ENCODE measurements at regions not wholly inside any gene's neighbourhood (a gene's known extent, or its start where the extent isn't known, plus 50 kb on each side); places are given as distances from the start of the nearest gene placed in this dataset.

DNA sequence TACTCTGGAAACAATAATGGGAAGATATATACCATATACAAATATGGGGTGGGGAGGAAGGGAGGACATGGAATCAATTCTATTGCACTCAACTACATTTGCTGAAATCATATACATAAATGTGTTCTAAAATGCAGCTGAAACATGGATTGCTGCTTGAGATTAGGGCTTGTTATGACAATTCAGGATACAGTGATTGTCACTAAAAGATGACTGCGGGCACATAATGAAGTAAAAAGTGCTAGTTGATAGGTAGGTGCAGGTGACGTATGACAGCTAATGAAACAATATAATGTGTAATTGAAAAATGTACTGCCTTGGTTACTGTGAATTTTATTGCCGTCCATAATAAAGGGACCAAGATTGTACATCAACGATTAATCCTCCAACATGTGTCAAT, 1062.1 kb upstream of the FANCL start:
- WGBS (ENCODE audit: insufficient coverage), result 100% methylated on average over 3 of the region's 4 CpGs
- ATAC-seq (ENCODE audit: low read depth) (no peak), DNase-seq (no peak)
- no peaks in the 10 kb centered on the region for H3K27me3 ChIP-seq (replicated peaks in 1 of 4; ENCODE audit: control extremely low read depth in 1 of 4, control insufficient read depth in 3 of 4, insufficient read depth in 4 of 4, low read length in 3 of 4)
- ChIA-PET CTCF (interaction anchor here (1.6 to 4.5 kb wide), 4 partner anchors 1247 to 1279 kb away, joined by 5 to 42 read pairs (median 19); no protein-coding TSS in a partner anchor), POLR2A (no interaction called here)
- H2AFZ ChIP-seq (ENCODE audit: insufficient read depth, low read depth, low read length, poor library complexity, severe bottlenecking), result no peak overlapping the region
- intact Hi-C loops (cut with micrococcal nuclease), result loop anchor here (2.0 to 10.0 kb wide), 3 partner anchors 271 to 1372 kb away; no protein-coding TSS in a partner anchor
- H3K27ac ChIP-seq (ENCODE audit: low read length in 2 of 2), result no peak overlapping the region
- no peak overlapping the region for H3K9ac ChIP-seq (ENCODE audit: low read length)
- H3K27me3 Mint-ChIP-seq, result peaks cover 2% of the 10 kb centered on the region
- no peaks in the 10 kb centered on the region for H3K9me3 ChIP-seq (ENCODE audit: control extremely low read depth in 1 of 3, control insufficient read depth in 2 of 3, insufficient read depth in 1 of 3, low read length in 2 of 3)
- no peaks in the 10 kb centered on the region for H3K4me1 ChIP-seq (ENCODE audit: control insufficient read depth in 2 of 2, insufficient read depth in 2 of 2, low read length in 2 of 2)
- H3K4me2 ChIP-seq (replicated peaks; ENCODE audit: low read depth, low read length, poor library complexity, severe bottlenecking), result no peak overlapping the region
- no peak for TF ChIP-seq CTCF (IDR thresholded peaks at IDR 0.05)
- no peak for TF ChIP-seq EZH2 (IDR thresholded peaks at IDR 0.05; ENCODE audit: borderline replicate concordance, insufficient read depth, low read depth, low read length, poor library complexity, severe bottlenecking)
- no peaks in the 10 kb centered on the region for H3K4me1 Mint-ChIP-seq
- no peaks in the 10 kb centered on the region for H3K36me3 ChIP-seq (replicated peaks in 1 of 2; ENCODE audit: control extremely low read depth in 1 of 2, control insufficient read depth in 1 of 2, extremely low read depth in 1 of 2, insufficient read depth in 2 of 2, low read length in 1 of 2)
- H3K79me2 ChIP-seq (ENCODE audit: control insufficient read depth, insufficient read depth, low read length), result no peaks in the 10 kb centered on the region
- H3K4me3 Mint-ChIP-seq, result no peak overlapping the region
- H3K27ac Mint-ChIP-seq, result no peak overlapping the region
- H3K9me3 Mint-ChIP-seq (ENCODE audit: insufficient read depth), result no peaks in the 10 kb centered on the region
- no peaks in the 10 kb centered on the region for H4K20me1 ChIP-seq (ENCODE audit: control insufficient read depth, insufficient read depth, low read length, poor library complexity, severe bottlenecking)
- H3K4me3 ChIP-seq (ENCODE audit: control extremely low read depth in 1 of 5, extremely low read depth in 1 of 5, insufficient read depth in 1 of 5, low read depth in 2 of 5, low read length in 4 of 5), result no peak overlapping the region

DNA sequence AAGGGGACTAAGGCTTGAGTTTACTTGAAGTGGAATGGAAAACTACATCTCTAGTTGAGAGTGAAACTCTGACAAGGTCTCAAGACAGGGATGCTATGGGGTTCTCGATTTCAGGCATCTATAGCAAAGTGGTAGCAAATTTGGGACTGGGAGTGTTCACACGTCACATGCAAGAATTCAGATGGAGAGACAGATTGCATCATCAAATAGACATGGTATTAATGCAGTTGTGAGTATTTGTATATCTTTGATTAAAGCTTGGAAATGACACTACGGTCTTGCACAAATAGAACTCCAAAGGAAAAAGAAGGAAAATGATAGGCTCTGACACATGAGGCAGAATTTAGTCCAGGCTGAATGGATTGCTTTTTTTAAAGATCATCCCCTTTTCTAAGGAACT, 1061.6 kb upstream of the FANCL start:
- DNase-seq, result no peak
- no peaks in the 10 kb centered on the region for H4K20me1 ChIP-seq (ENCODE audit: control insufficient read depth, insufficient read depth, low read length, poor library complexity, severe bottlenecking)
- intact Hi-C loops (cut with micrococcal nuclease), result loop anchor here (1.0 to 10.0 kb wide), 4 partner anchors 270 to 1372 kb away; no protein-coding TSS in a partner anchor
- H2AFZ ChIP-seq (ENCODE audit: insufficient read depth, low read depth, low read length, poor library complexity, severe bottlenecking), result no peak overlapping the region
- H3K27me3 ChIP-seq (replicated peaks in 1 of 4; ENCODE audit: control extremely low read depth in 1 of 4, control insufficient read depth in 3 of 4, insufficient read depth in 4 of 4, low read length in 3 of 4), result no peaks in the 10 kb centered on the region
- 90% methylated on average over 3 of the region's 3 CpGs for WGBS (ENCODE audit: insufficient coverage)
- H3K9ac ChIP-seq (ENCODE audit: low read length), result no peak overlapping the region
- Mint-ChIP-seq H3K4me3 (no peak overlapping the region), H3K9me3 (ENCODE audit: insufficient read depth) (no peaks in the 10 kb centered on the region), H3K4me1 (no peaks in the 10 kb centered on the region), H3K27me3 (peaks cover 4% of the 10 kb centered on the region), H3K27ac (no peak overlapping the region)
- TF ChIP-seq EZH2 (IDR thresholded peaks at IDR 0.05; ENCODE audit: borderline replicate concordance, insufficient read depth, low read depth, low read length, poor library complexity, severe bottlenecking) (no peak), CTCF (IDR thresholded peaks at IDR 0.05) (no peak)
- H3K36me3 ChIP-seq (replicated peaks in 1 of 2; ENCODE audit: control extremely low read depth in 1 of 2, control insufficient read depth in 1 of 2, extremely low read depth in 1 of 2, insufficient read depth in 2 of 2, low read length in 1 of 2), result no peaks in the 10 kb centered on the region
- H3K4me3 ChIP-seq (ENCODE audit: control extremely low read depth in 1 of 5, extremely low read depth in 1 of 5, insufficient read depth in 1 of 5, low read depth in 2 of 5, low read length in 4 of 5), result no peak overlapping the region
- H3K4me1 ChIP-seq (ENCODE audit: control insufficient read depth in 2 of 2, insufficient read depth in 2 of 2, low read length in 2 of 2), result no peaks in the 10 kb centered on the region
- no peak overlapping the region for H3K27ac ChIP-seq (ENCODE audit: low read length in 2 of 2)
- no peak for ATAC-seq (ENCODE audit: low read depth)
- H3K9me3 ChIP-seq (ENCODE audit: control extremely low read depth in 1 of 3, control insufficient read depth in 2 of 3, insufficient read depth in 1 of 3, low read length in 2 of 3), result no peaks in the 10 kb centered on the region
- H3K4me2 ChIP-seq (replicated peaks; ENCODE audit: low read depth, low read length, poor library complexity, severe bottlenecking), result no peak overlapping the region
- POLR2A ChIA-PET, result no interaction called here
- CTCF ChIA-PET, result interaction anchor here (0.8 to 4.5 kb wide), 15 partner anchors 9 to 1372 kb away, joined by 3 to 42 read pairs (median 7); no protein-coding TSS in a partner anchor
- H3K79me2 ChIP-seq (ENCODE audit: control insufficient read depth, insufficient read depth, low read length), result no peaks in the 10 kb centered on the region
